ENCODE measurements at regions not wholly inside any gene's neighbourhood (a gene's known extent, or its start where the extent isn't known, plus 50 kb on each side); places are given as distances from the start of the nearest gene placed in this dataset.
"Not testable (repeated sequence)": the region's sequence is repeated elsewhere in the genome, so short reads cannot be mapped to it uniquely, and the experiment has no call there.

DNA sequence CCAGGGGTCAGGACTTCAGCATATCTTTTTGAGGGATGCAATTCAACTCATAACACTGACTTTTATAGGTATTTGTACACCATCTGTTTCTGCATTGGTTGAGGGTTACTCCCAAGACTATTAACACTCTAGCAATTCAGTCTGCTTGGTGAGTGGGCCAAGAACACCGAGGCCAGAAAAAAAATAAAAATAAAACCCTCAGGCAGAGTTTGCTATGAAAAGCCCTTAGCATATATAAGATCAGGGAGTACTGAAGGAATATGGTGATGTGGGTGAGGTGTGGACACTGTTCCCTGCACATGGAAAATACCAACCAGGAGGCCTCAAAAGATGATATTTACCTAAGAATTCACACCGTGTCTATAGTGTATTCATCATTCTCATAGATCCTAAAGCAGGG is 383.2 kb upstream of the UBE2E3 start:
- no peak for DNase-seq (ENCODE audit: low read depth)
- TF ChIP-seq, protein P1, sequence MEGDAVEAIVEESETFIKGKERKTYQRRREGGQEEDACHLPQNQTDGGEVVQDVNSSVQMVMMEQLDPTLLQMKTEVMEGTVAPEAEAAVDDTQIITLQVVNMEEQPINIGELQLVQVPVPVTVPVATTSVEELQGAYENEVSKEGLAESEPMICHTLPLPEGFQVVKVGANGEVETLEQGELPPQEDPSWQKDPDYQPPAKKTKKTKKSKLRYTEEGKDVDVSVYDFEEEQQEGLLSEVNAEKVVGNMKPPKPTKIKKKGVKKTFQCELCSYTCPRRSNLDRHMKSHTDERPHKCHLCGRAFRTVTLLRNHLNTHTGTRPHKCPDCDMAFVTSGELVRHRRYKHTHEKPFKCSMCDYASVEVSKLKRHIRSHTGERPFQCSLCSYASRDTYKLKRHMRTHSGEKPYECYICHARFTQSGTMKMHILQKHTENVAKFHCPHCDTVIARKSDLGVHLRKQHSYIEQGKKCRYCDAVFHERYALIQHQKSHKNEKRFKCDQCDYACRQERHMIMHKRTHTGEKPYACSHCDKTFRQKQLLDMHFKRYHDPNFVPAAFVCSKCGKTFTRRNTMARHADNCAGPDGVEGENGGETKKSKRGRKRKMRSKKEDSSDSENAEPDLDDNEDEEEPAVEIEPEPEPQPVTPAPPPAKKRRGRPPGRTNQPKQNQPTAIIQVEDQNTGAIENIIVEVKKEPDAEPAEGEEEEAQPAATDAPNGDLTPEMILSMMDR (IDR thresholded peaks at IDR 0.05; ENCODE audit: low read length, missing control alignments) = no peak
- no peak overlapping the region for H3K4me3 ChIP-seq (replicated peaks; ENCODE audit: low read depth, low read length)

DNA sequence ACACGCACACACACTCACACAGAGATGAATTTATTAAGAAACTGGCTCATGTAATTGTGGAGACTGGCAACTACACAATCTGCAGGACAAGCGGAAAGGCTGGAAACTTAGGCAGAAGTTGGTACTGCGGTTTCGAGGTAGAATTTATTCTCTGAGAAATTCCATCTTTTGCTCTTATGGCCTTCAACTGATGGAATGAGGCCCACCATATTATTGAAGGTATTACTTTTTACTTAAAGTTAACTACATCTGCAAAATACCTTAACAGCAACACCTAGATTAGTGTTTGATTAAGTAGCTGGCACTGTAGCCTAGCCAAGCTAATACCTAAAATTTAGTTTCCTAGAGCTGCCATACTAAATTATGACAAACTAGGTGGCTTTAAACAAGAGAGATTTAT is 384.0 kb upstream of the UBE2E3 start:
- TF ChIP-seq, protein P1 (IDR thresholded peaks at IDR 0.05; ENCODE audit: low read length, missing control alignments) = no peak
- no peak for DNase-seq (ENCODE audit: low read depth)
- no peak overlapping the region for H3K4me3 ChIP-seq (replicated peaks; ENCODE audit: low read depth, low read length)

DNA sequence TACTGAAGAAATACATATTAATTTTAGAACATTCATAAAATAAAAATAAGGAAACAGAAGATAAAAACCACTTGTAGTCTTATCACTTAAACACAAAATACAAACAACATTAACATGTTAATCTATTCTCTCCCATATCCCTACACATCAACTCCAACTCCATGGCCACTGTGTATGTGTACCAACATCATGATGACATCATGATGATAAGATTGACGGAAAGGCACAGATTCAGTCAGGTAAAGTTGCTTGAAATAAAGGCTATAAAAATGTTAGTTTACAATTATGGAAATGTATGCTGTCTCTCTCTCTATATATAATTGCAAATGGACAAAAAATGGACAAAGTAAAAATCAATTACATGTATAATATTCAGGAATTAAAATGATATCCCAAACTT is 388.5 kb upstream of the UBE2E3 start:
- TF ChIP-seq, protein P1 (IDR thresholded peaks at IDR 0.05; ENCODE audit: low read length, missing control alignments) = no peak
- DNase-seq (ENCODE audit: low read depth) = no peak

DNA sequence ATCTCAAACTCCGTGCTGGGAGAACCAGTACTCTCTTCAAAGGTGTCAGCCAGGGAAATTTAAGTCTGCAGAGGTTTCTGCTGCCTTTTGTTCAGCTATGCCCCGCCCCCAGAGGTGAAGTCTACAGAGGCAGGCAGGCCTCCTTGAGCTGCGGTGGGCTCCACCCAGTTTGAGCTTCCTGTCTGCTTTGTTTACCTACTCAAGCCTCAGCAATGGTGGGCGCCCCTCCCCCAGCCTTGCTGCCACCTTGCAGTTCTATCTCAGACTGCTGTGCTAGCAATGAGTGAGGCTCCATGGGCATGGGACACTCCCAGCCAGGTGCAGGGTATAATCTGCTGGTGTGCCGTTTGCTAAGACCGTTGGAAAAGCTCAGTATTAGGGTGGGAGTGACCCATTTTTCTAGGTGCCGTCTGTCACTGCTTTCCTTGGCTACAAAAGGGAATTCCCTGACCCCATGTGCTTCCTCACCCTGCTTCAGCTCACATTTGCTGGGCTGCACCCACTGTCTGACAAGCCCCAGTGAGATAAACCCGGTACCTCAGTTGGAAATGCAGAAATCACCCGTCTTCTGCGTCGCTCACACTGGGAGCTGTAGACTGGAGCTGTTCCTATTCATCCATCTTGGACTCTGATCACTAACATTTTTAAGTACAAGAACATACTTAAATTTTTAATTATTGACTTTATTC is 389.2 kb upstream of the UBE2E3 start:
- DNase-seq (ENCODE audit: low read depth); H3K4me3 ChIP-seq (replicated peaks; ENCODE audit: low read depth, low read length): not testable (repeated sequence)

More for the DNA sequence above, 388.5 kb upstream of the UBE2E3 start:
- no peak overlapping the region for H3K4me3 ChIP-seq (replicated peaks; ENCODE audit: low read depth, low read length)

DNA sequence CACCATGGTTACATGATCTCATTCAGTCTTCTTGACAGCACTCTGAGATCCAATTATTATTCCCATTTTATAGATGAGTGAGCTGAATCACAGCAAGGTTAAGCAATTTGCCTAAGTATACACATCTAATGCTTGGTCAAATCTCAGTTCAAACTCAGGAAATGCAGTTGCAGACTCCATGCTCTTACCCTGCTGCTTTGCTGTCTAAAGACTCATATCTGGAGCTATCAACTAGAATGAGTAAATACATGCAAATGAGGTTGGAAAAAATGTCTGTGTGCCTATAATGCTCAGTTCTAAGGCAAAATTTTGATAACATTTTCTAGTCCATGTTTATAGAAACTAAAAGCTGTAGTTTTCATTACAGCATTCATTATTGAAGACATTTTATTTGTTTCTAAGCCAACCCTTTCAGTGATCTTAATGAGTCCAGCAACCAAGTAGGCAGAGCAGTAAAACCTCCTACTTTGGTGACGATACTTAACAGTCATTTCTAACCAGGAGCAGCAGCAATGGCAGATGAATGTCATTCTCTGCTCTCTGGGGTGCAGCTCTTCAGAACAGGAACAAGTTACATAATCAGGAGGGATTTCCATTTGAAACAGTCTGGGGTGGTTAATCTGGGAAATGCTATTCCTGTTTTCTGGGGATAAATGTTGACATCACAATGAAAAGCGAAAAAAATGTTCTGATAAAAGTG is 396.8 kb upstream of the UBE2E3 start:
- H3K4me3 ChIP-seq (replicated peaks; ENCODE audit: low read depth, low read length) = no peak overlapping the region
- no peak for DNase-seq (ENCODE audit: low read depth)
- TF ChIP-seq, protein P1 (IDR thresholded peaks at IDR 0.05; ENCODE audit: low read length, missing control alignments) = no peak

DNA sequence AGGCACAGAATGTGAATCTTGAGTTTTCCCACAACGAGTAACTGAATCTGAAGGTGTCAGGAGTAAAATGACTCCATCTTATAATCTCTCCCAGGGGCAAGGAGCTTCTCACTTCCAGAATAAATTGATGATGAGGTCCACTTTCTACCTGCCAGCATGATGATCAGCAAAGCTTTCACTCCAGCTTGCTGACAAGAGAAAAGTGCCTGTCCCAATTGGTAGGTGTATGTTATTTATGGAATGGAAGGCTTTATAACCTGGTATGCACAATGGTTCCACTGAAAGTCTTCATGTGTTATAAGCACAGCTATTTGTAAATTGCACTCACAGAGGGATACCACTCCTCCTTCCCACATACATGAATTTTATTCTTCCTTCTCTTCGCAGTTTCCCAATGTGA is 401.0 kb upstream of the UBE2E3 start:
- TF ChIP-seq, protein P1 (IDR thresholded peaks at IDR 0.05; ENCODE audit: low read length, missing control alignments) = no peak
- H3K4me3 ChIP-seq (replicated peaks; ENCODE audit: low read depth, low read length) = no peak overlapping the region

DNA sequence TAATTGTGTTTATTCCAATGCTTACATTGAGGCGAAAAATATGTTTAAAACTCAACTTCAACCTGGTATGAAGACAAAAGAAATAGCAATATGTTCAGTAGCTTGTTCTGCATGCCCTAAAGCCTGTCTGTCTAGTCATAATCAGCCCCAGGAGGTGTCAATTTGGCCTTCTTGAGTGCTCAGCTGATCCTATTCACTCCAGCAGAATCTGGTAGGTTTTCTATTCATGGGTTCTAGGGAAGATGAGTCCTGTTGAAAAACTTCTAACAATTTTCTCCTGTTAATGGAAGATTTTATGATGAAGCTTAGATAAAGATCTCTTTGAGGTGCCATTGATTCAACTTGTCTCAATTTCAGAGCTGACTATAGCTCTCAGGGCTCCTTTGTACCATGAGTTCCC is 402.0 kb upstream of the UBE2E3 start:
- H3K4me3 ChIP-seq (replicated peaks; ENCODE audit: low read depth, low read length) = no peak overlapping the region
- no peak for DNase-seq (ENCODE audit: low read depth)
- TF ChIP-seq, protein P1 (IDR thresholded peaks at IDR 0.05; ENCODE audit: low read length, missing control alignments) = no peak

More for the DNA sequence above, 401.0 kb upstream of the UBE2E3 start:
- no peak for DNase-seq (ENCODE audit: low read depth)
